Left ventricle myocardium inferior (tissue), 1 donor: ENCODE measurements at regions not wholly inside any gene's neighbourhood (a gene's known extent, or its start where the extent isn't known, plus 50 kb on each side); places are given as distances from the start of the nearest gene placed in this dataset.

Experiments used
- DNase-seq: peaks from one replicate; pipeline ENCODE4 v3.0.0-alpha.2; 2020
- H3K27ac ChIP-seq: fragments of 200-600 bp; replicated peaks from 2 replicates; pipeline ENCODE4 v1.8.0; 2021
- H3K27me3 ChIP-seq: fragments of 200-600 bp; 2 replicates; pipeline ENCODE4 v1.8.0; 2021; ENCODE audit warnings: low read depth
- H3K36me3 ChIP-seq: fragments of 200-600 bp; 2 replicates; pipeline ENCODE4 v1.8.0; 2021
- H3K4me1 ChIP-seq: fragments of 200-600 bp; 2 replicates; pipeline ENCODE4 v1.8.0; 2021
- H3K4me3 ChIP-seq: fragments of 200-600 bp; 2 replicates; pipeline ENCODE4 v1.8.0; 2021; ENCODE audit warnings: mild to moderate bottlenecking, moderate library complexity
- H3K9me3 ChIP-seq: fragments of 200-600 bp; replicated peaks from 2 replicates; pipeline ENCODE4 v1.8.0; 2021
- CTCF ChIP-seq: fragments of 200-600 bp; IDR thresholded peaks from 2 replicates; pipeline ENCODE4 v1.8.0; 2021; ENCODE audit warnings: antibody characterized with exemption, mild to moderate bottlenecking, borderline replicate concordance
- intact Hi-C: fragments of 100-400 bp; cut with micrococcal nuclease; formaldehyde crosslinking; loops from one replicate; pipeline ENCODE4 v1.11.0; 2022
- donor health status: DM: no; HTN: yes; CAD: no; lungs with severe emphysema.

- H3K27ac ChIP-seq: no peak overlapping the region
- no peak for DNase-seq
- intact Hi-C loops: no loop called here
- no peaks in the 10 kb centered on the region for H3K4me1 ChIP-seq
- no peaks in the 10 kb centered on the region for H3K36me3 ChIP-seq
- no peaks in the 10 kb centered on the region for H3K27me3 ChIP-seq
- no peaks in the 10 kb centered on the region for H3K9me3 ChIP-seq
- H3K4me3 ChIP-seq: no peak overlapping the region
- TF ChIP-seq CTCF: no peak
Measured at GRCh38 chr7:94855589-94855988, 51.8 kb upstream of the PPP1R9A start.

- Histone ChIP-seq H3K36me3 (no peaks in the 10 kb centered on the region), H3K9me3 (no peaks in the 10 kb centered on the region), H3K4me1 (no peaks in the 10 kb centered on the region), H3K27ac (no peak overlapping the region), H3K27me3 (no peaks in the 10 kb centered on the region), H3K4me3 (no peak overlapping the region)
- intact Hi-C loops: no loop called here
- TF ChIP-seq CTCF: no peak
- DNase-seq: no peak
Measured at GRCh38 chr7:94856643-94857042, 50.8 kb upstream of the PPP1R9A start.
